Stomach (tissue), 8 donors: ENCODE measurements at regions not wholly inside any gene's neighbourhood (a gene's known extent, or its start where the extent isn't known, plus 50 kb on each side); places are given as distances from the start of the nearest gene placed in this dataset.

ENCODE experiments used
- DNase-seq, 2 donors: peaks; one replicate each; pipeline versions ENCODE4 v3.0.0 to v3.0.0-alpha.2; 2013 to 2019
- H3K27ac ChIP-seq, 5 donors: fragments of 200-600 bp in 4 of 5; sonication (generic) in 4 of 5; one replicate each; pipeline ENCODE4 v1.5.1; 2013 to 2019; ENCODE audit warnings: mild to moderate bottlenecking in 1 of 5, moderate library complexity in 1 of 5
- H3K27me3 ChIP-seq, 3 donors: fragments of 200-600 bp; sonication (generic); one replicate each; pipeline ENCODE4 v1.5.1; 2017 to 2019; ENCODE audit warnings: mixed run types in 1 of 3
- H3K36me3 ChIP-seq, 4 donors: fragments of 200-600 bp; sonication (generic); 1 replicate in 3 of 4; 2 replicates in 1 of 4; pipeline ENCODE4 v1.5.1; 2016 to 2019
- H3K4me1 ChIP-seq, 4 donors: fragments of 200-600 bp; sonication (generic); one replicate each; pipeline ENCODE4 v1.5.1; 2016 to 2019
- H3K4me3 ChIP-seq, 4 donors: fragments of 200-600 bp; sonication (generic) in 3 of 4; one replicate each; pipeline ENCODE4 v1.5.1; 2016 to 2019; ENCODE audit warnings: mild to moderate bottlenecking in 1 of 4
- H3K9me3 ChIP-seq, 4 donors: fragments of 200-600 bp; sonication (generic); one replicate each; pipeline ENCODE4 v1.5.1; 2016 to 2019
- EP300 ChIP-seq: sonication (generic); formaldehyde crosslinking; IDR thresholded peaks from one replicate; pipeline ENCODE4 v1.6.1; 2017; ENCODE audit warnings: antibody characterized with exemption
- POLR2A ChIP-seq, 4 donors: fragments of 450-650 bp; IDR thresholded peaks; one replicate each; pipeline ENCODE4 v1.6.1; 2016; ENCODE audit warnings: antibody characterized with exemption in 4 of 4, control low read depth in 2 of 4, mild to moderate bottlenecking in 1 of 4, moderate library complexity in 1 of 4
- POLR2AphosphoS5 ChIP-seq, 3 donors: sonication (generic); formaldehyde crosslinking; IDR thresholded peaks; one replicate each; pipeline ENCODE4 v1.6.1; 2016; ENCODE audit warnings: antibody characterized with exemption in 3 of 3
- WGBS, 5 donors: extraction: QIAGEN DNeasy Blood & Tissue Kit in 3 of 5; methylation state at CpG; one replicate each; pipeline versions ENCODE4 v1.1.5 to v1.1.7; 2013 to 2018; 5-methylcytosine and 5-hydroxymethylcytosine counted together
- intact Hi-C: fragments of 100-400 bp; cut with DNase I; formaldehyde crosslinking; loops from one replicate; pipeline ENCODE4 v1.15.1; 2023; ENCODE audit warnings: low total_unique reads
- TF ChIP-seq, protein P1 (sequence below), 7 experiments: fragments of 450-650 bp in 4 of 7; fragments of 200-600 bp in 3 of 7; sonication (generic) in 3 of 7; IDR thresholded peaks; one replicate each; pipeline ENCODE4 v1.5.1; 2016 to 2019; ENCODE audit warnings: antibody characterized with exemption in 7 of 7, control low read depth in 2 of 7, mild to moderate bottlenecking in 1 of 7
- donor health status: healthy with polysubstance abuse.
- donor health status: Bipolar disorder and iron deficiency.
- donor health status: healthy.

DNA sequence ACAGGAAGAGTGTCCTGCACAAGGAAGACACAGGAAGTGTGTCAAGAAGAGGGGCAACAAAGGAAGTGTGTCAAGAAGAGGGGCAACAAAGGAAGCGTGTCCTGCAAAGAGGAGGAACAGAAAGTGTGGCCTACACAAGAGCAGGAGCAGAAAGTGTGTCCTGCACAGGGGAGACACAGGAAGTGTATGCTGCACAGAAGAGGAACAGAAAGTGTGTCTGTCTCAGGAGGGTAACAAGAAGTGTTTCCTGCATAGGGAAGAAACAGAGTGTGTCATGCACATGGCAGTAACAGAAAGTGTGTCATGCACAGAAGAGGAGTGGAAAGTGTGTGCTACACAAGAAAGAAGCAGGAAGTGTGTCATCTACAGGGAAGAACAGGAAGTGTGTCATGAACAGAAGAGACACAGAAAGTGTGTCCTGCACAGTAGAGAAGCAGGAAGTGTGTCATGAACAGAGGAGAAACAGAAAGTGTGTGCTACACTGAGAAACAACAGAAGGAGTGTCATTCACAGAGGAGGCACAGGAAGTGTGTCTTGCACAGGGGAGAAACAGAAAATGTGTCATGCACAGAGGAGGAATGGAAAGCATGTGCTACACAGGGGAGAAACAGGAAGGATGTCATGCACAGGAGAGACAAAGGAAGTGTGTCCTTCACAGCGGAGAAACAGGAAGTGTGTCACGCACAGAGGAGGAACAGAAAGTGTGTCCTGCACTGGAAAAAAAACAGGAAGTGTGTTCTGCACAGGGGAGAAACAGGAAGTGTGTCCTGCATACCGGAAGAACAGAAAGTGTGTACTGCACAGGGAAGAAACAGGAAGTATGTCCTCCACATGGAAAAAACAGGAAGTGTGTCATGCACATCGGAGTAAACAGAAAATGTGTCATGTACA is 526.4 kb upstream of the PRKX start:
- 62 to 75% (median 69%) methylated on average over 5 of the region's 5 CpGs for WGBS, 5 donors
- TF ChIP-seq EP300, result no peak
- TF ChIP-seq, protein P1, sequence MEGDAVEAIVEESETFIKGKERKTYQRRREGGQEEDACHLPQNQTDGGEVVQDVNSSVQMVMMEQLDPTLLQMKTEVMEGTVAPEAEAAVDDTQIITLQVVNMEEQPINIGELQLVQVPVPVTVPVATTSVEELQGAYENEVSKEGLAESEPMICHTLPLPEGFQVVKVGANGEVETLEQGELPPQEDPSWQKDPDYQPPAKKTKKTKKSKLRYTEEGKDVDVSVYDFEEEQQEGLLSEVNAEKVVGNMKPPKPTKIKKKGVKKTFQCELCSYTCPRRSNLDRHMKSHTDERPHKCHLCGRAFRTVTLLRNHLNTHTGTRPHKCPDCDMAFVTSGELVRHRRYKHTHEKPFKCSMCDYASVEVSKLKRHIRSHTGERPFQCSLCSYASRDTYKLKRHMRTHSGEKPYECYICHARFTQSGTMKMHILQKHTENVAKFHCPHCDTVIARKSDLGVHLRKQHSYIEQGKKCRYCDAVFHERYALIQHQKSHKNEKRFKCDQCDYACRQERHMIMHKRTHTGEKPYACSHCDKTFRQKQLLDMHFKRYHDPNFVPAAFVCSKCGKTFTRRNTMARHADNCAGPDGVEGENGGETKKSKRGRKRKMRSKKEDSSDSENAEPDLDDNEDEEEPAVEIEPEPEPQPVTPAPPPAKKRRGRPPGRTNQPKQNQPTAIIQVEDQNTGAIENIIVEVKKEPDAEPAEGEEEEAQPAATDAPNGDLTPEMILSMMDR (IDR thresholded peaks at IDR 0.05), result no peak
- no peak for TF ChIP-seq POLR2A (IDR thresholded peaks at IDR 0.05)
- no peak for TF ChIP-seq POLR2AphosphoS5 (IDR thresholded peaks at IDR 0.05)
- Histone ChIP-seq H3K27me3 (no peaks in the 10 kb centered on the region), H3K4me1 (no peaks in the 10 kb centered on the region), H3K27ac (no peak overlapping the region), H3K36me3 (no peaks in the 10 kb centered on the region), H3K9me3 (peaks cover 0 to 26% (median 21%) of the 10 kb centered on the region in 4 donors), H3K4me3 (no peak overlapping the region)
- intact Hi-C loops, result no loop called here
- no peak for DNase-seq

DNA sequence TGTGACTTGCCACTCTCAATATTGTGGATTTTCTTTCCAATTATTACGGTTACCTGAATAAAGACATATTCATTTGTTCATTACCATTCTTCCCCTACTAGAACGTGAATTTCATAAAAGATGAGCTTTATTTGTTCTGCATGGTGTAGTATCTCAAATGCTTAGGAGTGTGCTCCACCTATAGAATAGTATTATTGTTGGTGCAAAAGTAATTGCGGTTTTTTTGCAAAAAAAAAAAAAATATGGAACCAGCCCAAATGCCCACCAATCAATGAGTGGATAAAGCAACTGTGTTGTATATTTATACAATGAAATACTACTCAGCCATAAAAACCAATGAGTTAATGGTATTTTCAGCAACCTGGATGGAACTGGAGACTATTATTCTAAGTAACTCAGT is 525.5 kb upstream of the PRKX start:
- H3K27ac ChIP-seq, result no peak overlapping the region
- no peaks in the 10 kb centered on the region for H3K4me1 ChIP-seq
- TF ChIP-seq POLR2AphosphoS5 (IDR thresholded peaks at IDR 0.05) (no peak), POLR2A (IDR thresholded peaks at IDR 0.05) (no peak), EP300 (no peak)
- TF ChIP-seq, protein P1 (IDR thresholded peaks at IDR 0.05), result no peak
- 72 to 82% (median 77%) methylated on average over 3 of the region's 3 CpGs for WGBS, 5 donors
- H3K27me3 ChIP-seq, result no peaks in the 10 kb centered on the region
- H3K36me3 ChIP-seq, result no peaks in the 10 kb centered on the region
- intact Hi-C loops, result no loop called here
- H3K4me3 ChIP-seq, result no peak overlapping the region
- DNase-seq, result no peak
- H3K9me3 ChIP-seq, result peaks cover 0 to 26% (median 21%) of the 10 kb centered on the region in 4 donors

DNA sequence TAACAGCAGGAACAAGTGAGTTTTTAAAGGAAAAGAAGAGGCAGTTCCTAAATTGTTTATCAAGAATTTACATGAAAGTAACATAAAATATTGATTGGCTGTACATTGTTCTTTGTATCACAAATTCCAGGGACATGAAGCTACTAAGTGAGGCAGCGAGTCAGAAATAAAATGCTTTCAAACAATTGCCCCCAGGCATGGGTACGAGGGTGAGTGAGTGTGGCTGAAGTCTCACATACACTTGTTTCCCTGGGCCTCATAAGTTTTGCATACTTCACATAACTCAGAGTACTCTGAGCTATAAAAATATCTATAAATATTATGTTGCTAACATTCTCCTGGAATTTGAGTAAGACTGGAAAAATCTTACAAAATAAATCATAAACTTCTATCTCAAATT is 511.6 kb upstream of the PRKX start:
- H3K36me3 ChIP-seq, result no peaks in the 10 kb centered on the region
- no peak for TF ChIP-seq EP300
- no peak for TF ChIP-seq POLR2A (IDR thresholded peaks at IDR 0.05)
- TF ChIP-seq, protein P1 (IDR thresholded peaks at IDR 0.05), result no peak
- TF ChIP-seq POLR2AphosphoS5 (IDR thresholded peaks at IDR 0.05), result no peak
- no peak for DNase-seq
- WGBS, 5 donors, result 40 to 61% (median 58%) methylated on average over 2 of the region's 2 CpGs
- intact Hi-C loops, result no loop called here
- H3K9me3 ChIP-seq, result peaks cover 0 to 4% (median 0%) of the 10 kb centered on the region in 4 donors
- no peak overlapping the region for H3K4me3 ChIP-seq
- H3K27me3 ChIP-seq, result no peaks in the 10 kb centered on the region
- no peak overlapping the region for H3K27ac ChIP-seq
- H3K4me1 ChIP-seq, result no peaks in the 10 kb centered on the region

DNA sequence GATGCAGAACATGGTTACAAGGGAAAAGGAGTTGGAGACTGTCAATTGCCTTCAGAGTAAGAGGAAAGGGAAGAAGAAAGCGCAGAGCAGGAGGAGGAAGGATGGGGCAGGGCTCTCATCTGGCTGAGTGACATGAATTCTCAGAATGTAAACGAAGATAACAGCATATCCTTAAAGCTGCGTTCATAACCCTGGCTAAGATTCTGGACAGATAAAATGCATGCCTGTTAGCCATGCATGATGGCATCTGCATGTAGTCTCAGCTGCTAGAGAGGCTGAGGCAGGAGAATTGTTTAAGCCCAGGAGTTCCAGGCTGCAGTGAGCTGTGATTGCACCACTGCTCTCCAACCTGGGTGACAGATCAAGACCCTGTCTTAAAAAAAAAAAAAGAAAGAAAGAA is 493.5 kb upstream of the PRKX start:
- Histone ChIP-seq H3K4me1 (no peaks in the 10 kb centered on the region), H3K27me3 (no peaks in the 10 kb centered on the region), H3K36me3 (no peaks in the 10 kb centered on the region), H3K27ac (no peak overlapping the region), H3K9me3 (no peaks in the 10 kb centered on the region), H3K4me3 (no peak overlapping the region)
- 21 to 33% (median 26%) methylated on average over 3 of the region's 3 CpGs for WGBS, 5 donors
- DNase-seq, result no peak
- intact Hi-C loops, result no loop called here
- TF ChIP-seq POLR2A (IDR thresholded peaks at IDR 0.05) (no peak), POLR2AphosphoS5 (IDR thresholded peaks at IDR 0.05) (no peak), EP300 (no peak)
- TF ChIP-seq, protein P1 (IDR thresholded peaks at IDR 0.05), result no peak
